Hepatic stellate cell (primary cell): ENCODE measurements at regions not wholly inside any gene's neighbourhood (a gene's known extent, or its start where the extent isn't known, plus 50 kb on each side); places are given as distances from the start of the nearest gene placed in this dataset.

Experiments used
- DNase-seq: peaks from one replicate; pipeline ENCODE4 v3.0.0; 2011; ENCODE audit warnings: low spot score

- DNase-seq, result no peak
Measured at GRCh38 chr6:2502998-2503674, 247.6 kb downstream of the MYLK4 start.

- DNase-seq, result no peak
Measured at GRCh38 chr6:2502096-2502997, 248.4 kb downstream of the MYLK4 start.

- DNase-seq, result no peak
Measured at GRCh38 chr6:2497922-2498623, 252.6 kb downstream of the MYLK4 start.

GRCh38 chr6:2496291-2496690 lies 250.9 kb upstream of the GMDS start:
- no peak for DNase-seq

GRCh38 chr6:2492686-2493523 lies 247.5 kb upstream of the GMDS start:
- no peak for DNase-seq

GRCh38 chr6:2491137-2491536 lies 245.7 kb upstream of the GMDS start:
- DNase-seq, result no peak

GRCh38 chr6:2488578-2488977 lies 243.2 kb upstream of the GMDS start:
- no peak for DNase-seq

GRCh38 chr6:2485116-2485515 lies 239.7 kb upstream of the GMDS start:
- DNase-seq, result no peak

GRCh38 chr6:2482773-2483172 lies 237.4 kb upstream of the GMDS start:
- DNase-seq, result no peak

- DNase-seq, result no peak
Measured at GRCh38 chr6:2481307-2481706, 235.9 kb upstream of the GMDS start.

GRCh38 chr6:2480267-2480966 lies 235.0 kb upstream of the GMDS start:
- DNase-seq, result no peak

- no peak for DNase-seq
Measured at GRCh38 chr6:2478200-2478599, 232.8 kb upstream of the GMDS start.

- no peak for DNase-seq
Measured at GRCh38 chr6:2477666-2478065, 232.3 kb upstream of the GMDS start.

GRCh38 chr6:2477250-2477649 lies 231.8 kb upstream of the GMDS start:
- no peak for DNase-seq

GRCh38 chr6:2476376-2476775 lies 231.0 kb upstream of the GMDS start:
- no peak for DNase-seq

- DNase-seq, result no peak
Measured at GRCh38 chr6:2471472-2471871, 226.1 kb upstream of the GMDS start.

GRCh38 chr6:2469428-2469827 lies 224.0 kb upstream of the GMDS start:
- DNase-seq, result no peak

GRCh38 chr6:2468601-2468955 lies 223.2 kb upstream of the GMDS start:
- no peak for DNase-seq

GRCh38 chr6:2467929-2468600 lies 222.7 kb upstream of the GMDS start:
- DNase-seq, result no peak

GRCh38 chr6:2465336-2465735 lies 219.9 kb upstream of the GMDS start:
- DNase-seq, result no peak

- DNase-seq, result no peak
Measured at GRCh38 chr6:2464641-2465040, 219.2 kb upstream of the GMDS start.
